D341Med (cell line): ENCODE measurements at regions not wholly inside any gene's neighbourhood (a gene's known extent, or its start where the extent isn't known, plus 50 kb on each side); places are given as distances from the start of the nearest gene placed in this dataset.

ENCODE experiments used
- DNase-seq: peaks from one replicate; pipeline ENCODE4 v3.0.0; 2012; ENCODE audit warnings: low spot score

DNA sequence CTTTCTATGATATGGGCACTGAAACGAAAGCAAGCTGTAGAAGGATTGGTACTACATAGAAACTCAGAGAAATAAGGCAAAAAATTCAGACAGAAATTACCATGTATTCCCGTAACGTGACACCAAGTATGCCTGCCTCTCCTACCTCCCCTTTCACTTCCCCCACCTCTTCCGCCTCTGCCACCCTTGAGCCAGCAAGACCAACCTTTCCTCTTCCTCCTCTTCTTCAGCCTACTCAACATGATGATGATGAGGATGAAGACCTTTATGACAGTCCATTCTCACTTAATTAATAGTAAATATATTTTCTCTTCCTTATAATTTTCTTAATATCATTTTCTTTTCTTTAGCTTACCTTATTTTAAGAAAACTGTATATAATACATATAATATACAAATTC is 188.1 kb upstream of the VGLL2 start:
- no peak for DNase-seq

- no peak for DNase-seq
Observed at GRCh38 chr6:117078624-117079023, 186.7 kb upstream of the VGLL2 start.

GRCh38 chr6:117079951-117080350 is 185.4 kb upstream of the VGLL2 start:
- DNase-seq: no peak

DNA sequence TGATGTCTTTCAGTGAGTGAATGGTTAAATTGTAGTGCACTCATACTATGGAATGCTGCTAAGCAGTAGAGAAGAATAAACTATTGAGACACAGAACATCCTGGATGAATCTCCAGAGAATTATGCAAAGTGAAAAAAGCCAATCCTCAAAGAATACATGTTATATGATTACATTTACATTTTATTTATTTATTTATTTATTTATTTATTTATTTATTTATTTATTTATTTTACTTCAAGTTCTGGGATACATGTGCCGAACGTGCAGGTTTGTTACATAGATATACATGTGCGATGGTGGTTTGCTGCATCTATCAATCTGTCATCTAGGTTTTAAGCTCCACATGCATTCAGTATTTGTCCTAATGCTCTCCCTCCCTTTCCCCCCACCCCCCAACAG is 175.8 kb upstream of the VGLL2 start:
- no peak for DNase-seq

DNA sequence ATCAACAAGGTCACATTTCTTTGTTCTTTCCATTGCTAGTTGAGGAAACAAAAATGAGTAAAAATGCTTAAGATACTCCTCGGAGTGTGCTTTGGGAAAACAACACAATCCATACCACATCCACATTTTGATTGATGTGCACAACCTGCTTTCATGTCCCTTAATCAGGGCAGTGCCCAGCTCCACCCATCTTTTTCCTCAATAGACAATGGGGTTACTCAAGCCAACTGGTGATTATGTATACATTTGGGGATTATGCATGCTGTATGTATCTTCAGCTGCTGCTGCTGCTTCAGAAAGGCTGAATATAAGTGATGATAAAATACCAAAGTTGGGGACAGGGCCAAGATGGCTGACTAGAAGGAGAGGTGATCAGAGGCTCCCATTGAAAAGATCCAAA is 155.2 kb upstream of the VGLL2 start:
- DNase-seq: no peak

GRCh38 chr6:117110737-117111136 is 154.6 kb upstream of the VGLL2 start:
- no peak for DNase-seq

DNA sequence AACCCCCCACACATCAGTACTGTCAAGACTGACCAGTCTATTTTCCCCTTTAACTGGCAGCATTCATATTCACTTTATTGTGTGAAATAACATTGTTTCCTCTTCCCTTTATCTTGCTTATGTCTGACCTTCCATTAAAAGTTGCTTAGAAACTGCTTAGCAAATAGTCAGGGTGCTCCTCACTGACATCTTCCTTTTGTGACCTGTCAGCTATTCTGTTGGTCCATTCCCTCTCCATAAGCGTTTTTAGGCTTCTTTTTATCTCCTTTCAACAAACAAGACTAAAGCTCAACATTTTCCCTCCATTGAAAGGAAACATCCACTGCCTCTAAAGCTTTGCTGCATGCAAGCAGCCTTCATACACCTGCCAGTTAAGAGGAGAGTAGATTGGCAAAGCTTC is 147.7 kb upstream of the VGLL2 start:
- no peak for DNase-seq

GRCh38 chr6:117118490-117118889 is 146.9 kb upstream of the VGLL2 start:
- no peak for DNase-seq

GRCh38 chr6:117126213-117126612 is 139.1 kb upstream of the VGLL2 start:
- no peak for DNase-seq

- DNase-seq: no peak
Observed at GRCh38 chr6:117128052-117128451, 137.3 kb upstream of the VGLL2 start.

- no peak for DNase-seq
Observed at GRCh38 chr6:117130125-117130524, 135.2 kb upstream of the VGLL2 start.

GRCh38 chr6:117136702-117137101 is 128.7 kb upstream of the VGLL2 start:
- DNase-seq: no peak

GRCh38 chr6:117137711-117138110 is 127.6 kb upstream of the VGLL2 start:
- DNase-seq: no peak

DNA sequence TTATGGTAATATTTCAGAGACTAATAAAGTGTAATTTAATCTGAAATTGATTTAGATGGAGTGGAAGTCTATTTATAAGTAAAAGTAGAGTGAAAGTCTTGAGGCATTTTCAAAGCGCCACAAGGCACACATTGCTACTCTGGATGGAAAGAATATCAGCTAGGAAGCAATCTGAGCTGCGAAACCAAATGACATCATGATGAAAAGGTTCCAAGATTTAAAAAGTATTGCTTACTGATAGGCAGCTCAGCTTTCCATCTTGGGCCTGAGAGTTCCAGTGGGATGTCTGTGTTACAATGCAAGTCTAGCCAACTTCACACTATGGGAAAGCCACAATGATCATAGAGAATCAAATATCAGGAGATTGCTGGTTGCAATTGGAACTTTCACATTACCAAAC is 126.9 kb upstream of the VGLL2 start:
- no peak for DNase-seq

DNA sequence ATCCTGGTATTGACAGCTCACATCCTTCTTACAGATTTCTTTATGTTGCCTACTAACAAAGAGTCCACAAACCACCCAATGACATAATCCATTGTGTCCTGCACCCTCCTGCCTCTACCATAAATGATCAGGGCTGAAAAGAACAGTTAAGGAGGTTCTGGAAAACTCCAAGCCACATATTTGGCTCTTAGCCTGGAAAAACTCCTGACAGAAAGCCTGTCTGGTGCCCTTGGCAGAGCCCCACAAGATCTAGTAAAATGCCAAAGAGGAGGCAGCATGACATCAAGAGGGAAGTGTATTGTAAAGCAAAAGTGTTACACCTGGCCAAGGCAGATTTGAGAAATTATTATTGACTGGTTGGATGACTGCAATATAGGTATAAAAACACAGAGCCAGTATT is 126.4 kb upstream of the VGLL2 start:
- no peak for DNase-seq

DNA sequence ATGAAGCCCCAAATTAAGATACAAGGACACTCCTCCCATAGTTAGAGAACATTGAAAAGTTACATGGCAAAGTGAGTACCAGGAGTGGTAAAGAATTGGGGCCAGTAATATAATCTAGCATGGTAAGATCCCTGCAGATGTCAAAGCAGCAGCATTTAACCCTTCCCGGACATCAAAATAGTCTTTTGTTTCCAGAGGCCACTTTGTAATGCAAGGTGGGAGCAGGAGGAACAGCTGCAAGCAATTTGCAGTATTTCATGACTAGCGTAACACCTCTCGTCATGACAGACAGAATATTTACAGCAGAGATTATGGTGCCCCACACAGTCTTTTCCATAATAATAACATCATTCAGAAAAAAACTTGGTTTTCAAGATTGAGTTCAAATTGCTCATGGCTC is 123.2 kb upstream of the VGLL2 start:
- no peak for DNase-seq

DNA sequence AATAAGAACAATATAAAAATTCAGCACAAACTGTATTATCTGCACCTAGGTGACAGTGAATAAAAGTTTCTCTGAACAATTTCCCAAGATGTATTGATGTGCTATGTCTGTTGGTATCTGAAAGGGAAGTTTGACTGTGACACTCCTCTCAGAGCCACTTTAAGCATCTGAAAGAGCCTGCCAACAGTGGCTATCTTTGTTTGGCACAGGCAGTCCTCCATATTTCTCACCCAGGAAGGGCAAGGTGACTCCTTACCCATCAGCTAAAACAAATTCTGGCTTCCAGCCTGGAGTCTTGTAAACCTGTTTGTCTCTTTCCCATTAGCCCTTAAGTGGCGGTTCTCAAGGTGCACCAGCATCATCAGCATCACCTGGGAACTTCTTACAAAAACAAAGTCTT is 122.4 kb upstream of the VGLL2 start:
- no peak for DNase-seq

GRCh38 chr6:117143647-117144046 is 121.7 kb upstream of the VGLL2 start:
- DNase-seq: no peak

- no peak for DNase-seq
Observed at GRCh38 chr6:117145940-117146339, 119.4 kb upstream of the VGLL2 start.

GRCh38 chr6:117149324-117149723 is 116.0 kb upstream of the VGLL2 start:
- no peak for DNase-seq

- DNase-seq: no peak
Observed at GRCh38 chr6:117156741-117157140, 108.6 kb upstream of the VGLL2 start.

DNA sequence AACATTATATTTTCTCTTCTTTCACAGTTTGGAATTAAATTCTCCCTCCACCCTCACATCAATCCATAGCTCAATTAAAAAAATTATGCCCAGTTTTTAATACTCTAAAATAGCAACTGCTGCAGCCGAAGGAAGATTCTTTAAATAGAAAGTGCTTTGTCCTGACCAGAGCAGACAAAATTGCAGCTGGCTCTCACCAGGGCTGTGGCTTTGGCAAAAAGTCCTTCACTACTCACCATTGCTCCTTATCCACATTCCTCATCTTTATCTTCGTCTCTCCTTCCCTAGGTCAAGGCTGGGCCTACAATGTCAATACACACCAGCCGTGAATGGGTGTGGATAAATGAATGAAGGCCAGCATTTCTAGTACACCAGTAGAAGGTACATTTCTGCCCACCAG is 107.9 kb upstream of the VGLL2 start:
- no peak for DNase-seq

DNA sequence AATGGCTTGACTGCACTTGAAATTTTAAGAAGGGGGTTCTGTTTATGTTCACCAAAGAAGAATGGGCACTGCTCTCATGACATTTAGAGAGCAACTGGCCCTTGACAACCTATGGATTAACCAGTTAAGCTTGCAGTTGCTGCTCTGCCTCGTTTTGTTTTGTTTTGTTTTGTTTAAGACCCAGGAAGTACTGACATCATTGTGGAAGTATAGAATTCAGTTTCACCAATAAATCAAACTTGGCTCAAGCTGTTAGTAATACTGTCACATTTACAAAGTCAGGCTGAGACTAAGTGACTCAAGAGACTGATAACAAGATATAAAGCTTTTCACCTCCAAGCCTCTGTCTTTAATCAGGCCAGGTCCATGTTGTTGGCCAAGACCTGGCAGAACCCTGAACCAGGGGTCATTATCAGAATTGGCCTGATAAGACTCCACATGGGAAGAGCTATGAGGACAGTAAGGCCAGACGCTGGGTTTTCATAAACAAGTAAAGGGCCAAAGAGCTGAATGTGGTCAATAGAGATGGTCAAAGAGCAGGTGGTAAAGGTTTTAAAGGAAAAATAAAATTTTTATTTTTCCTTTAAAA is 99.4 kb upstream of the VGLL2 start:
- no peak for DNase-seq

GRCh38 chr6:117167520-117168271 is 97.7 kb upstream of the VGLL2 start:
- no peak for DNase-seq
